HepG2 (cell line): ENCODE measurements at regions not wholly inside any gene's neighbourhood (a gene's known extent, or its start where the extent isn't known, plus 50 kb on each side); places are given as distances from the start of the nearest gene placed in this dataset.

ENCODE experiments used
- ATAC-seq: fragments of 200-7000 bp; cut with Tn5 transposase; 3 replicates; pipeline ENCODE4 v1.9.1; 2020; ENCODE audit warnings: mild to moderate bottlenecking, moderate library complexity
- BruUV-seq: library from RNA; stranded (reverse); fragments of 400-500 nt; replicated peaks from 2 replicates; lab custom pipeline; 2021; lab: Mats Ljungman, UMichigan
- CTCF ChIA-PET: fragments of 300-600 bp; formaldehyde crosslinking; extraction: SDS; loops from one replicate; lab custom pipeline; 2021; ENCODE audit warnings: low total read pairs, inconsistent platforms, low intra/inter-chr PET ratio; lab: Yijun Ruan, JAX
- POLR2A ChIA-PET: fragments of 350-600 bp; sonication (Branson Sonifier 250); formaldehyde crosslinking; loops from one replicate; lab custom pipeline; 2020; ENCODE audit warnings: antibody characterized with exemption, inconsistent platforms; lab: Yijun Ruan, JAX
- DNase-seq: peaks from one replicate; pipeline ENCODE4 v3.0.0-alpha.2; 2015; ENCODE audit warnings: low spot score
- FAIRE-seq: peaks from 3 replicates; lab custom pipeline; 2011; peaks lifted over from hg19 to GRCh38; lab: Jason Lieb, UNC
- H2AFZ ChIP-seq: one replicate; pipeline ENCODE4 v1.6.1; 2011; ENCODE audit warnings: low read length, inconsistent platforms
- H3K27ac ChIP-seq: fragments of 300-600 bp; 3 replicates; pipeline ENCODE4 v1.8.0; 2011; ENCODE audit warnings: mixed run types, mild to moderate bottlenecking, mixed read lengths, low read length, inconsistent platforms; ENCODE audit not compliant: insufficient read depth; ENCODE audit errors: extremely low read length
- H3K27me3 ChIP-seq, 2 experiments: fragments of 200-600 bp in 1 of 2; 2 replicates in 1 of 2; 3 replicates in 1 of 2; pipeline versions ENCODE4 v1.6.0 to v1.8.0; 2011; ENCODE audit warnings: low read length in 2 of 2, mild to moderate bottlenecking in 2 of 2, moderate library complexity in 2 of 2, inconsistent platforms in 1 of 2; ENCODE audit not compliant: insufficient read depth in 2 of 2, control insufficient read depth in 1 of 2
- H3K36me3 ChIP-seq, 2 experiments: fragments of 200-600 bp in 1 of 2; replicated peaks in 1 of 2; 2 replicates in 1 of 2; 3 replicates in 1 of 2; pipeline versions ENCODE4 v1.5.1 to v1.8.0; 2011; ENCODE audit warnings: low read length in 2 of 2, inconsistent platforms in 1 of 2; ENCODE audit not compliant: insufficient read depth in 2 of 2, control insufficient read depth in 1 of 2
- H3K4me1 ChIP-seq: 2 replicates; pipeline ENCODE4 v1.5.1; 2012; ENCODE audit warnings: low read length, inconsistent platforms; ENCODE audit not compliant: insufficient read depth
- H3K4me2 ChIP-seq: 2 replicates; pipeline ENCODE4 v1.6.0; 2011; ENCODE audit warnings: low read depth, low read length, inconsistent platforms
- H3K4me3 ChIP-seq, 3 experiments: fragments of 200-600 bp in 1 of 3; sonication (generic), shearing (Covaris generic) in 1 of 3; replicated peaks in 1 of 3; 2 replicates each; pipeline ENCODE4 v1.5.1; 2011 to 2016; ENCODE audit warnings: low read length in 3 of 3, inconsistent platforms in 2 of 3, low read depth in 2 of 3, mild to moderate bottlenecking in 2 of 3, control low read depth in 1 of 3, mixed read lengths in 1 of 3; ENCODE audit not compliant: insufficient read depth in 1 of 3
- H3K79me2 ChIP-seq: one replicate; pipeline ENCODE4 v1.6.1; 2011; ENCODE audit warnings: low read length, inconsistent platforms; ENCODE audit not compliant: insufficient read depth
- H3K9ac ChIP-seq: 2 replicates; pipeline ENCODE4 v1.6.0; 2011; ENCODE audit warnings: mild to moderate bottlenecking, low read depth, low read length, inconsistent platforms; ENCODE audit not compliant: insufficient read depth
- H3K9me3 ChIP-seq: 2 replicates; pipeline ENCODE4 v1.5.1; 2012; ENCODE audit warnings: mild to moderate bottlenecking, low read length
- H4K20me1 ChIP-seq: 2 replicates; pipeline ENCODE4 v1.6.0; 2011; ENCODE audit warnings: inconsistent platforms, mild to moderate bottlenecking, low read length, moderate library complexity; ENCODE audit not compliant: insufficient read depth
- ATM ChIP-seq: fragments of 450-650 bp; IDR thresholded peaks from 2 replicates; pipeline ENCODE4 v1.7.1; 2017; ENCODE audit warnings: mild to moderate bottlenecking, borderline replicate concordance
- GABPA ChIP-seq, 2 experiments: IDR thresholded peaks; 2 replicates each; pipeline ENCODE4 v1.6.1; 2011 to 2016; ENCODE audit warnings: low read depth in 2 of 2, low read length in 1 of 2, missing biosample characterization in 1 of 2, missing genetic modification characterization in 1 of 2
- JARID2 ChIP-seq: sonication (generic); formaldehyde crosslinking; IDR thresholded peaks from 2 replicates; pipeline ENCODE4 v1.8.1; 2023; ENCODE audit warnings: missing genetic modification reagents, inconsistent platforms; ENCODE audit not compliant: insufficient replicate concordance
- MBD4 ChIP-seq: IDR thresholded peaks from 2 replicates; pipeline ENCODE4 v1.6.1; 2012; ENCODE audit warnings: low read length, inconsistent platforms, borderline replicate concordance
- NFE2 ChIP-seq: sonication (generic); formaldehyde crosslinking; IDR thresholded peaks from 2 replicates; pipeline ENCODE4 v1.4.0; 2020; ENCODE audit warnings: missing genetic modification reagents
- TFDP2 ChIP-seq: sonication (generic); formaldehyde crosslinking; IDR thresholded peaks from 2 replicates; pipeline ENCODE4 v1.4.0; 2020; ENCODE audit warnings: missing genetic modification reagents
- THYN1 ChIP-seq: sonication (generic); formaldehyde crosslinking; IDR thresholded peaks from 2 replicates; pipeline ENCODE4 v1.8.1; 2023; ENCODE audit warnings: low read depth, mild to moderate bottlenecking, moderate library complexity, missing genetic modification reagents, borderline replicate concordance
- TOE1 ChIP-seq: sonication (generic); formaldehyde crosslinking; IDR thresholded peaks from 2 replicates; pipeline ENCODE4 v1.4.0; 2020; ENCODE audit warnings: mild to moderate bottlenecking, missing genetic modification reagents
- ZKSCAN8 ChIP-seq: IDR thresholded peaks from 2 replicates; pipeline ENCODE4 v1.6.1; 2016; ENCODE audit warnings: borderline replicate concordance, missing genetic modification reagents, missing compliant biosample characterization
- ZNF17 ChIP-seq: sonication (generic); formaldehyde crosslinking; IDR thresholded peaks from 2 replicates; pipeline ENCODE4 v1.5.0; 2020; ENCODE audit warnings: mild to moderate bottlenecking, missing genetic modification reagents
- ZNF292 ChIP-seq: sonication (generic); formaldehyde crosslinking; IDR thresholded peaks from 2 replicates; pipeline ENCODE4 v1.8.1; 2022; ENCODE audit warnings: mild to moderate bottlenecking, low read depth, missing genetic modification reagents, borderline replicate concordance
- ZNF30 ChIP-seq: sonication (generic); formaldehyde crosslinking; IDR thresholded peaks from 2 replicates; pipeline ENCODE4 v1.5.0; 2020; ENCODE audit warnings: mild to moderate bottlenecking, missing genetic modification reagents
- ZNF430 ChIP-seq: sonication (generic); formaldehyde crosslinking; IDR thresholded peaks from 2 replicates; pipeline ENCODE4 v1.9.0; 2021; ENCODE audit warnings: mild to moderate bottlenecking, missing genetic modification reagents
- ZNF562 ChIP-seq: sonication (generic); formaldehyde crosslinking; IDR thresholded peaks from 2 replicates; pipeline ENCODE4 v1.8.0; 2022; ENCODE audit warnings: missing genetic modification reagents, borderline replicate concordance
- ZNF605 ChIP-seq: sonication (generic); formaldehyde crosslinking; IDR thresholded peaks from 2 replicates; pipeline ENCODE4 v1.8.0; 2022; ENCODE audit warnings: mild to moderate bottlenecking, missing genetic modification reagents
- ZNF614 ChIP-seq: IDR thresholded peaks from 2 replicates; pipeline ENCODE4 v1.6.1; 2018; ENCODE audit warnings: missing biosample characterization, missing genetic modification reagents, inconsistent platforms, borderline replicate concordance
- ZNF629 ChIP-seq: sonication (generic); formaldehyde crosslinking; conservative IDR thresholded peaks from 2 replicates; pipeline ENCODE4 v1.5.0; 2020; ENCODE audit warnings: missing genetic modification reagents
- ZNF878 ChIP-seq: sonication (generic); formaldehyde crosslinking; IDR thresholded peaks from 2 replicates; pipeline ENCODE4 v1.8.1; 2023; ENCODE audit warnings: mild to moderate bottlenecking, missing genetic modification reagents, moderate library complexity
- WGBS: methylation state at CpG from one replicate; pipeline ENCODE4 v1.1.6; 2017; ENCODE audit warnings: low lambda C conversion rate; 5-methylcytosine and 5-hydroxymethylcytosine counted together
- in situ Hi-C: cut with HindIII; loops from 2 replicates; pipeline ENCODE4 v1.10.0; 2017; ENCODE audit warnings: low pct_unique_long_range_greater_than_20kb; ENCODE audit not compliant: extremely low pct_ligation_motif_present
- intact Hi-C: fragments of 100-400 bp; cut with micrococcal nuclease; formaldehyde crosslinking; loops from one replicate; pipeline ENCODE4 v1.10.0; 2022; ENCODE audit not compliant: unreplicated experiment
- TF ChIP-seq, protein P1 (sequence below): sonication (generic); formaldehyde crosslinking; IDR thresholded peaks from 2 replicates; pipeline ENCODE4 v1.5.1; 2020; ENCODE audit warnings: missing genetic modification reagents, mild to moderate bottlenecking, borderline replicate concordance

DNA sequence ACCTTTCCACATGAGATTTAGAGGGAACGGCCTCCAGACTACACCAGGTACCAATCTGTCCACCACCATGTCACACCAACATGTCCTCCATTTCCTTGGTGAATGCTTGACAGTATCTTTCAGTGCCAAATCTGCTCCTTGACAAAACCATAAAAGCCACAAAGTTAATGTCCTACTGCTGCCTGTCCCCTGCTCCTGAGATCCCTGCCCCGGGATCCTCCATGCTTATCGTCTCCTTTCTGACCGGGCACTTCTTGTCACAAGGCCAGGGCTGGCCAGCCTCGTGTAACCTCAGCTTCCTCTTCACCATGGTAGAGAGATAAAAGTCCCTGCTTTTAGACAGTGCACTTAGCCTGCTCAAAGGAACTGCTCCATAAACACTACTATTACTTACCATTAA, 136.2 kb downstream of the NAV1 start:
- no TSS peak for BruUV-seq
- Histone ChIP-seq H3K36me3 (no peaks in the 10 kb centered on the region), H3K9ac (no peak overlapping the region), H4K20me1 (no peaks in the 10 kb centered on the region), H2AFZ (no peak overlapping the region), H3K4me2 (no peak overlapping the region), H3K4me1 (no peaks in the 10 kb centered on the region), H3K4me3 (no peak overlapping the region), H3K27ac (no peak overlapping the region)
- POLR2A ChIA-PET: no interaction called here
- FAIRE-seq (no peak), DNase-seq (no peak), ATAC-seq (no peak)
- in situ Hi-C loops (no loop called here), intact Hi-C loops (no loop called here)
- WGBS: 29% methylated on average over 5 of the region's 5 CpGs
- TF ChIP-seq ZNF605 (CRISPR knock-in tag): no peak
- TF ChIP-seq ZKSCAN8: no peak
- TF ChIP-seq ATM: no peak
- no peak for TF ChIP-seq MBD4
- no peak for TF ChIP-seq ZNF562 (CRISPR knock-in tag)
- TF ChIP-seq, all 625 proteins: peak for 0
- peaks cover 0 to 28% of the 10 kb centered on the region in 2 experiments; a peak in 3 of 5 replicates for H3K27me3 ChIP-seq
- no peaks in the 10 kb centered on the region for H3K9me3 ChIP-seq
- no peaks in the 10 kb centered on the region for H3K79me2 ChIP-seq
- CTCF ChIA-PET: no interaction called here

- BruUV-seq: no TSS peak
- TF ChIP-seq NFE2 (CRISPR knock-in tag): no peak
- no peak for TF ChIP-seq TOE1 (CRISPR knock-in tag)
- TF ChIP-seq GABPA (IDR thresholded peaks at IDR 0.05; ENCODE audit: low read depth, low read length): no peak
- TF ChIP-seq GABPA (CRISPR knock-in tag; IDR thresholded peaks at IDR 0.05; ENCODE audit: low read depth): no peak
- TF ChIP-seq ZNF430 (CRISPR knock-in tag): no peak
- TF ChIP-seq JARID2: no peak
- no peak for TF ChIP-seq ZNF614 (CRISPR knock-in tag)
- no peak for TF ChIP-seq ZNF30
- TF ChIP-seq THYN1: no peak
- TF ChIP-seq TFDP2 (CRISPR knock-in tag): no peak
- TF ChIP-seq, protein P1, sequence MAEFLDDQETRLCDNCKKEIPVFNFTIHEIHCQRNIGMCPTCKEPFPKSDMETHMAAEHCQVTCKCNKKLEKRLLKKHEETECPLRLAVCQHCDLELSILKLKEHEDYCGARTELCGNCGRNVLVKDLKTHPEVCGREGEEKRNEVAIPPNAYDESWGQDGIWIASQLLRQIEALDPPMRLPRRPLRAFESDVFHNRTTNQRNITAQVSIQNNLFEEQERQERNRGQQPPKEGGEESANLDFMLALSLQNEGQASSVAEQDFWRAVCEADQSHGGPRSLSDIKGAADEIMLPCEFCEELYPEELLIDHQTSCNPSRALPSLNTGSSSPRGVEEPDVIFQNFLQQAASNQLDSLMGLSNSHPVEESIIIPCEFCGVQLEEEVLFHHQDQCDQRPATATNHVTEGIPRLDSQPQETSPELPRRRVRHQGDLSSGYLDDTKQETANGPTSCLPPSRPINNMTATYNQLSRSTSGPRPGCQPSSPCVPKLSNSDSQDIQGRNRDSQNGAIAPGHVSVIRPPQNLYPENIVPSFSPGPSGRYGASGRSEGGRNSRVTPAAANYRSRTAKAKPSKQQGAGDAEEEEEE: no peak
- no peak for TF ChIP-seq ZNF629
- TF ChIP-seq ZNF878 (CRISPR knock-in tag): no peak
- TF ChIP-seq ZNF292 (CRISPR knock-in tag): no peak
- no peak for TF ChIP-seq ZNF17 (CRISPR knock-in tag)
Observed at GRCh38 chr1:201676197-201676596, 137.3 kb downstream of the NAV1 start.

More at GRCh38 chr1:201676197-201676596, 137.3 kb downstream of the NAV1 start:
- POLR2A ChIA-PET: no interaction called here
- CTCF ChIA-PET: no interaction called here
- Histone ChIP-seq H3K27ac (no peak overlapping the region), H3K36me3 (no peaks in the 10 kb centered on the region), H3K4me2 (no peak overlapping the region), H4K20me1 (no peaks in the 10 kb centered on the region), H3K9me3 (no peaks in the 10 kb centered on the region), H3K4me1 (no peaks in the 10 kb centered on the region), H3K9ac (no peak overlapping the region), H2AFZ (no peak overlapping the region), H3K27me3 (peaks cover 0 to 35% of the 10 kb centered on the region in 2 experiments; a peak in 3 of 5 replicates), H3K79me2 (no peaks in the 10 kb centered on the region), H3K4me3 (no peak overlapping the region)
- intact Hi-C loops (no loop called here), in situ Hi-C loops (no loop called here)
- no peak for DNase-seq
- no peak for FAIRE-seq
- WGBS: 21% methylated on average over 4 of the region's 4 CpGs
- no peak for ATAC-seq
